Nucleus accumbens (tissue), 56 donors: ENCODE measurements at regions not wholly inside any gene's neighbourhood (a gene's known extent, or its start where the extent isn't known, plus 50 kb on each side); places are given as distances from the start of the nearest gene placed in this dataset.

Experiments
- DNase-seq, 56 donors: peaks; one replicate each; lab custom pipeline; 2025; lab: John Stamatoyannopoulos, UW

DNA sequence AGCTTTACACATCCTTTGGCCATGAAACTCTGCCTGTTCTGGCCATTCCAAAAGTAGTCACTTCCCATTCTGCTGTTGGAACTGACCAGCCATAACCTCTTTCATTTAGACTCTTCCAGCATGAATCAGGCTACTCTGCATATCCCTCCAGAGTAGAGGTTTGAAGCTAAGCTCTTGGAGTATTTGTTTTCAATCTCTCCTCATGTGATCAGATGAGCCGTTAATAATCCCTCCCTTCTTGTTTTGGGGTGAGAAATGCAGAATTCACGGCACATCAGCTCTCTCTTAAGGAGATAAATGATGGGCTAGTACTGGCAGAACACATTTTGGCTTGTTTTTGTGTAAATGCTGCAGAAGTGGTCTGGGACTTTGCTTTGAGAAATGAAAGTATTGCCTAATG is 519.9 kb downstream of the PCDH17 start:
- DNase-seq, result no peak

DNA sequence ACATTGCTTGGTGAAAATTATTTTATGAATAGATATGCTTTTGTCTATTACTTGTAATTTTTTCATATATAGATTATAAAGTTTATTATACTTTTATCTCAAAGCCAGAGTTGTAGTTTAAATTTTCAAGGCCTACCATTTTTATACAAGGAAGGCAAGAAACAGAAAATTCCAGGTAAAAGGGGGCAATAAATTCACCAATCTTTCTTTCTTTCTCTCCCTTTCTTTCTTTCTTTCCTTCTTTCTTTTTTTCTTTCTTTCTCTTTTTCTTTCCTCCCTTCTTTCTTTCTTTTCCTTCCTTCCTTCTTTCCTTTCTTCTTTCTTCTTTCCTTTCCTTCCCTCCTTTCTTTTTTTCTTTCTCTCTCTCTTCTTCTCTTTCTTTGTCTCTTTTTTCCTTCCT is 529.4 kb downstream of the PCDH17 start:
- no peak for DNase-seq

DNA sequence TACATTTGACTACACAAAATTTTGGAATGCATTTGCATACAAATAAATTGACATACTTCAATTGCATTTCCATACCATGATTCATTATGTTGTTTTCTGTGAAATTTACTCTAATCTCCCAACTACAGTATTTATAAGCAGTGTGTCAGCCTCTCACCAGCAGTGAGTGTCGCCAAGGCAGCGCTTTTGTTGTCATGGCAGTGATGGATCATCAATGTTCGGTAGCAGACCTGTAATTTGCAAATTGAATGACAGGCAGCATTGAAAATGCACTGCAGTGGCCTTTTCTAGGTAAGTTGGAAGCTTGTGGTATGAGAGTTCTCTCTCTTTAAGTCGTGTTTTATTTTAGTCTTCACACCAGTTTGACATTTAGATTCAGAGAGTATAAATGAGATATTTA is 534.1 kb downstream of the PCDH17 start:
- peak in 6 of 56 donors; percentile 1 to 31 (median 14) for DNase-seq

DNA sequence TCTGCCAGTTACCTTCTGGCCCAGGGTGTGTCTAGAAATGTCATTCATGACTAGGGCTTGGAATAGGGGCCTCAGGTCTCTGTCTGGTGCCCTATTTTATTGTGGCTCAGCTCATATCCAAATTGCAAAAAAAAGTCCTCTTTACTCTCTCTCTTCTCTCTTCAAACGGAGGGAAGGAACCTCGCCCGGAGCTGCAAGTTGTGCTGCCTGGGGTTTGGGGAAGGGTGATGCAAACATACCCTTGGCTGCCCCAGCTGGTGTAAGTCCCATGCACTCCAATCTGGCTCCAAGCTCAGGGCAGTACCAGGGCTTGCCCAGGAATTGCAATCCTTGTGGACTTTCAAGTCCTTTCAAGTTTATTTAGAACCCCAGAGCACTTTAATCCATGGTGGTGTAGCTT is 549.6 kb downstream of the PCDH17 start:
- no peak for DNase-seq

DNA sequence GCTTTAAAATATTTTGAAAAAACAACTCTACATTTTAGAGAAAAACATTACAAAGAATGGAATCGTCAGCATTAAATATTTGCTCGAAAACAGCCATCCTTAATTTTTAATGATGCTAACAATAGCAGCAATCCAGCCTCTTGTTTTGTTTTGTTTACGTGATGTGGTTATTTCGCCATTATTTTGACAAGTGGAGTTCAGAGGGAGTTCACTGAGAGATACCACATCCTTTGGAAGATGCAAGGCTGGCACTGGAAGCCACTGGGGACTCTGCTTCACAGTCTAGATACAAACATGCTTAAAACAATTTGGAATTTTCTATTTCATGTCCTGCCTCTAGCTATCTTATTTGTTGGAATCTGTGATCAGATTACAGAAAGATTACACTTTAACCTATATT is 556.3 kb downstream of the PCDH17 start:
- DNase-seq, result no peak

DNA sequence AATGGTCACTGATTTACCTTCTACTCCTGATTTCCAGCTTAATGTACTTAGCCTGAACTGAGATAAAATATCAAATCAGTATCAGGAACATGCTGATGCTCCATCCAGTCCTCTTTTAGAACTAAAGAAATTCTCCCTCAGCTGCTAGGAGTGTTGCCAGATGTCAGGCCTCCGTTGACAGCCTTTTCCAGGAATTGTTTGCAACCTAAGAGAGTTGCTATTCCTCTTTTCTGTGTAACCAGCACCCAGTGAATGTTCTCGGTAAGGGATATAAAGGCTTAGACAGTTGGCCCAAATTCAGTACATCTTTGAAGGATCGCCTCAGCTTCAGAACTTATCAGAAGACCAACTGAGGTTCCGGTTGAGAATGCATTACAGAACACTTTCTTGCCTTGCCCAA is 559.0 kb downstream of the PCDH17 start:
- DNase-seq, result no peak

DNA sequence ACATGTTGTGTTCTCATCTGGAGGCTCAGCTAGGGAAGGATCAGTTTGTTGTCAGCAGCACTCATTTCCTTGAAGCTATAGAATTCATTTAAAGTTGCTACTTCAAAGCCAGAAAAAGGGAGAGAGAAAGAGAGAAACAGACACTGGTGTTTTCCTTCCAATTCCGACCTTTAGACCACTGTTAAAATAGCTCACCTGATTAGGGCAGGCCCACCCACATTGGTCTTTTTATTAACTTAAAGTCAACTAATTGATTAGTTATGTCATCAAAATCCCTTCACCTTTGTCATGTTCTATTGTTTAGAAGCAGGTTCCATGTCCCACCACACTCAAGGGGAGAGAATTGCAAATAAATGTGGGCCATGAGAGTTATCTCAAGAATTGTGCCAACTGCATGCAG is 560.2 kb downstream of the PCDH17 start:
- DNase-seq, result no peak

DNA sequence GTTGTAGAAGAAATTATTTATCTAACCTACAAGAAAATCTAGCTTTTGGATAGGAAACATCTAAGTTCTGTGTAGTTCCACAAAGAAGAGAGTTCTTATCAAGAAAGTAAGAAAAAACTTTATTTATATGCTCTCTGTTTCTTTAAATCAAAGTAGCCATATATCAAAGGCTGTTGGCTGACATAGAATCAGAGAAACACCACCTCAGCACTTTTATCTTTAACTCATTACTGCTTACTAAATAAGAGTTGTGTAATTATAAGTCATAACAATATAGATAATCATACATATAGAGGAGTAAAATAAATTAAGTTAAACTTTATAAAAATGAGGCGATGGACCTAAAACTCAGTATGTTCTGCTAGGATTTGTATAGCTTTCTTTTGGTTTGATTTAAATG is 570.6 kb downstream of the PCDH17 start:
- no peak for DNase-seq

DNA sequence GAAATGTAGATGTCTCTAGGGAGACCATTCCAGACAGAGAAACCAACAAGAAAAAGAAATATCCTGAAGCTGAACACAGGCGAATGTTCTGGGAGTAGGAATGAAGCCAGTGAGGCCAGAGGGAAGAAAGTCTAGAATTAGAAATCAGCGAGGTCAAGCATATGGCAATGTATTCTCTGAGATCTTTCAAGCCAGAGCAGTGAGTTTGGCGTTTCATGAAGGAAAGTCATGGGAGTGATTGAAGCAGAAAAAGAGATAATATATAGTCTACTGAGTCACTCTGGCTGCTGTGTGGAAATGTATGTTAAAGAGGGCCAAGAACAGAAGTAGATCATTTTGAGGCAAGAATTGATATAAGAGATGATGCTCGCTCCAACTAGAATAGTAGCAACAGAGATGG is 576.0 kb downstream of the PCDH17 start:
- no peak for DNase-seq

DNA sequence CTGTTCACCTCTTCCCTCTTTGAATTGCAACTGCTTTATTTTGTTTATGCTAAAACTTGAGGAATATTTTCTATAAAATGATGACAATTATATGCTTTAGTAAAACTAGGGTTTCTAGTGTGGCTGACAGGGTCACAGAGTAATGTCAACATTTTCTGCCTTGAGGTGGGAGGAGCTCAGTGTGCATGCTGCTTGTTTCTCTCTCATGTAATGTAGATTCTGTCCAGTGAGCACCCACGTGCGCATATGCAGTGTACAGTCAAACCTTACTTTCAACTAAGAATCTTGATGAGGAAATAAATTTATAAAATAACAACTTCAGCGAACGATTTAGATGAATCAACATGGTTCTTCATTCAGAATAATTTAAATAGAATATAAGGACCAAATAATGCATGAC is 603.9 kb downstream of the PCDH17 start:
- DNase-seq, result no peak

DNA sequence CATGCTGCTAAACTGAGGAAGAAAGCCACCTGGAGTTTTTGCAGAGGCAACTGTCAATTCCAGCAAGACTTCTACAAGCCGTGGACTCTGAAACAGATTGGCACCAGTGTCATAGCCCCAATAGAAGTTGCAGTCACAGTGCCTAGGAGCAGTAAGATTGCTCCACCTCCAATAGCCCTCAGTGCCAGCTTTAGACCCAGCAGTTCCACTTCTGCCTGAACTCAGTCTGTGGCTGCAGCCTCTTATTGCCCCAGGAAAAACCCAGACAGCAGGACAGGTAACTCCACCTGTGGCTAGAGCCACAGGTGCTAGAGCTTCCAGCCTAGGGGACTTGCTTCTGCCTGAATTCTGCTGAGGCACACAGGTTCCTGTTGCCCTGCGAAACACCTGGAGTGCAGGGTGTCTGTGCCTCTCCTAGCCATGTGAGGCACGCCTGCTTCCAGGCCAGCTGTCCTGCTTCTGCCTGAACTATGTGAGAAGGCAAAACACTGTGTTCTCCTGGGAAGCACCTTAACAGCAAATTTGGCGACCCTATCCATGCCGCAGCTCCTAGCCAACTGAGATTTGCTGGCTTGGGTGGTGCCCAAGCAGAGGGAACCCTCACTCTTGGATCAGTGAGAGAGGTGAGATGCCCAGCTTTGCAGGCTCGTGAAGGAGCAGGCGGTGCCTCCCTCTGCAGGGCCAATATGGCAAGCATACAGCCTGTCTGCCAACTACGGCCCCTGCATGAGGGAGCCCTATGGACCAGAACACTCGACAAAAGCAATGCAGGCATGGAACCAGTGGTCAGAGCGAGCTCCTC is 607.6 kb downstream of the PCDH17 start:
- no peak for DNase-seq

DNA sequence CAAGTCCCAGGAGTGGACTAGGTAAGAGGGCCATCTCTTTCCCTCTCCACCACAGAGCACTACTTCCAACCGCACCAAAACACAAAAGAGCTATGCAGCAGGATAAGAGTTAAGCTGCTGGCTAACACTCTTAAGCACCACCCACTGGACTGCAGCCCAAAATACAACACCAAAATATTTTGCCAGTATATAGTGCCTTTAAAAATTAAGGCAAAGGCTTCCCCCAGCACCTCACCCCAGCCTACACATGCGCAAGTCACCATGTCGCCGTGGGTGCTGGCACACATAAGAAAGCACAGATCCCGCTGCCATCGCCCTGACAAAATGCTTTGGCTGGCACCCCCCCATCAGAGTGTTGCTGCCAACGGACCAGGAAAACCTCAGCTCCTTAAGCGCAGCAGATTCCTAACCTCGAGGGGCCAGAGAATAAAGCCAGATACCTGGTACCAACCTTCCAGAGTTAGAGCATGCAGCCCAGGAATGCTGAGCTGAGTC is 608.3 kb downstream of the PCDH17 start:
- DNase-seq, result no peak

DNA sequence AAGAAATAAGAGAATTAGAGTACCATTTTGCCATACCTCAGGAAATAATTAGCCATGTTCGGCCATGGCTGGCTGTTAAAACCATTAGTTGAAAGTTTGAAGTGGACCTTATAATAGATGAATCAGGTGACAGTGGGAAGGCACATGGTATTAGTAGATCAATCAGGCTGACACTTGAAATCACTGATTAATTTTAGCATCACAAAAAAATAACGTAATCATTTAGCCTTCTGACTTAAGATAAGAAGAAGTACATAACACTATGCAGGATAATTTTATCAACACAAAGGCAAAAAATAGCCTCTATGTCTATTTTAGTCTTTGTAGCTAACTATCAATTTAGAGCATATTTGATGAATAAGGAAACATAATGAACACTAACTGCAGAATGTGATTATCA is 615.5 kb downstream of the PCDH17 start:
- DNase-seq, result no peak

DNA sequence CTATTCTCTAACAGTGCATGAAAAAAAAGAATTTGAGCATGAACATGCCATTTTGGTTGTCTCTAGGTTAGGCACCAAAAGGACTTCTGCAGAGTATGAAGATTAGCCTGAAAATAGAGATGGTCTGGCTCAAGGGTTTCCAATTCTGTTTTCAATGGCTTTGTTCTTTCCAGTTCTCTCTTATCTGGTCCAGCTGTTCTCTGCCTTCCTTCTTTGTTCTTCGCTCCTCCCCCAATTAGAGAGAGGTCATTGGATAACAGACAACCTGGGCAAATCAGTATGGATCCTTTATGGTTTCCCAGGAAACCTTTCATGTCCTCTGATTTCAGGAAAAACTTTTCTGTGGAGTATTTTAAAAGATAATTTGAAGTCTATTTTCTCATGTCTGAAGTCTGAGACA is 623.4 kb downstream of the PCDH17 start:
- no peak for DNase-seq

DNA sequence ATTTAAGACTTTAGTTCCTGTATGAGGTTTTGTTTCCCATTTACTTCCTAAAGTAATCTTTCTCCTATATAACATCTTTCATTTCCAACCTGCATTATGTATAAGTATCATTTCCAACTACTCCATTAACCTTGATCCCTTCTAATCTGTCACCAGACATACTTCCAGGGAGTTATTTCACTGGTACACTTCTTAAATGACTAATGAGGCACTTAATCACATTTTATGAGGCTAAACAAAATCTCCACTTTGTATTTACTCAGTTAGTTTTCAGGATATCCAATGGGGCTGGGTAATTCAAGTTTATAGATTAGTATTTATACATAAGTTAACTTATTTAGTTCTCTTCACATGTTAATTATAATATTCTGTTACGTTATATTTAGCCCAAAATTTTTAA is 634.7 kb downstream of the PCDH17 start:
- DNase-seq, result no peak

DNA sequence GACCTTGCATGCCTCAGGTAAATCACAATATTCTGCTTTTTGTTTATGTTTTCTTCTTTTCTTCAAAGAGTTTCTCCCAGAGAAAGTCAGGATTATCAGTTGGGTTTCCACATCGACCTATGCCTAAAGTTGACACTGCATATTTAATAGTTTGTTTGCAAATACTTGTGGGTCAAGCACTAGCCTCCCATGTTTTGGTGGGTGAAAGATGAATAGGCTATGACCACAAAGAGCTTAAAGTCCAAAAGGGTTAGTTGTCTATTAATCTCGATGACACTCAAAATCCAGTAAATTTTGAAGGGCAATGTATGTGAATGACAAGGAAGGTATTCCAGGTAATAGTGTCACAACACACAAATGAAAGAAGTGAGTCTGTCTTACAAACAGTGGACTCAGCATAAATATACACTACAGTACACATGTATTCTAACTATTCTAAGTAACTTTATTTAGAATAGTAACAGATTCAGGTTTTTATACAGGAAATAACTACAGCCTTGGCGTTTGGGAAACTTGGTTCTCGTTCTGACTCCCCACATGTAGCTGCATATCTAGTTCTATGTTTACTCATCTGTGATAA is 667.1 kb downstream of the PCDH17 start:
- no peak for DNase-seq

DNA sequence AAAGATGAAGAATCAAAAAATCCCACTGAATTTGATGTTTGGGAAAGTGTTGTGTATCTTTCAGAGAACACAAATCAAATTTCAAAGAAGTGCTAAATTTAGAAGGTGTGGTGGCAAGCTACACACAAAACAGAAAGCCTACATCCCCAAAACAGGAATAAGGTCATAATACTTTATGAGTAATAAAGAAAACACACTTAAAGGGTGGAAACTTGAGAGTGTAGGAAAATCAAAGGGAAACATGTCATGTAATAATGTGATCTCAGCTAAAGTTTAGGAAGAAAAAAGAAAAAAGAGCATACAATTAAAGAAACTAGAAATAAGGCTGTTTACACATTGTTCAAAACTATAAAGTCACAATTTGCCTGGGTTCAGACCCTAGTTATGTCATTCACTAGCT is 668.7 kb downstream of the PCDH17 start:
- no peak for DNase-seq

DNA sequence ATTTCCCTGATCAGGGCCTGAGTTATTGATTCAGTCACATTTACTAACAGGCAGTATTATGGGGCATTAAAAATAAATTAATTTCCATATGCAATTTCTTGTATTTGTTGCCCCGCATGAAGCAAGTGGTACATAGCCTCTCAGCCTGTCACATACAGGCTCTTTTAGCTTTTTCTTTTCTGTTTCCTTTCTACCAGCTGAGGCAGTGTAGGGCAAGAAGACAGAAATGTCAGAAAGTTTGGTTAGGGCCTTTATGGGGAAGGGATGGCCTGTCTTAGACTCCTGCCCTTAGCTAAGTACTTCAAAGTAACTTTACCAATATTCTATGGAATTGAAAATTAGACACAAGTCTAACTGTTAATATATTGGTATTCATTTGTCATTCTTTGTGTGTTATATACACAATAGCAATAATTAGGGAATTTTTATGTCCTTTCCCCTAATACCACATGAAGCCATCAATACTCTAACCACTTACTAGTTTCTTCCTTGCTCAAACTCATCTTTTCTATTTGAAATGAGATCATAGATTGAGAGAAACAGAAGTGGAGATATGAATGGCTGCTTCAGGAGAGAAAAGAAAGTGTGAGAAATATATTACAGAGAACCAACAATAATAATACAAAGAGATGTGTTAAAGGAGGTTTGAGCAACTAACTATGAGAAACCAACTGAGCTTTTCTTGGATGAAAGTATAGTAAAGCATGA is 669.6 kb downstream of the PCDH17 start:
- DNase-seq, result no peak

DNA sequence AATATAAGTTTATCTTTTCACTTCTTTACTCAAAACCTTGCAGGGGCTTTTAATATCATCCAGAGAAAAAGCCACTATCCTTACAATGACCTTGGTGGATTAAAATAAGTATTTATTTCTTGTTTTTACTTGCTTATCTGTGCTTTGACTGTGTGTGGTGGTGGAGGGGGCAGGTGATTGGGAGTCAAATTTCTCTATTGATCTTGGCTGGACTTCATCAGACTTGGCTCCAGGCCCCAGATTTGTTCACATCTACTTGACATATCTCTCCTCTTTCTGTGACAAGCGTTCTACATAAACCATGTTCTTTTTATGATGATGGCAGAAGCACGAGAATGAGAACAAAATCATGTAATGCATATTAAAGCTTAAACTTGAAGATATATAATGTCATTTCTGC is 670.8 kb downstream of the PCDH17 start:
- DNase-seq, result no peak

DNA sequence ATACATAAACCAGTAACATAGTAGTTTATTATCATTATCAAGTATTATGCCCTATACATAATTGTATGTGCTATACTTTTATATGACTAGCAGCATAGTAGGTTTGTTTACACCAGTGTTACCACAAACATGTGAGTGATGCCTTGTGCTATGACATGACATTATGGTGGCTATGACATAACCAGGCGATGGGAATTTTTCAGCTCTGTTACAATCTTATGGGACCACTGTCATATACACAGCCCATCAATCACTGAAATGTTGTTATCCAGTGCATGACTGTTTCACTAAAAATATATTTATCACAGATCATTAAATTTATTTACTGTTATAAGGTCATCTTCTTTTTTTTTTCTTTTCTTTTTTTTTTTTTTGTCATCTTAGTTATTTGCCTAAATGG is 674.5 kb downstream of the PCDH17 start:
- DNase-seq, result no peak

DNA sequence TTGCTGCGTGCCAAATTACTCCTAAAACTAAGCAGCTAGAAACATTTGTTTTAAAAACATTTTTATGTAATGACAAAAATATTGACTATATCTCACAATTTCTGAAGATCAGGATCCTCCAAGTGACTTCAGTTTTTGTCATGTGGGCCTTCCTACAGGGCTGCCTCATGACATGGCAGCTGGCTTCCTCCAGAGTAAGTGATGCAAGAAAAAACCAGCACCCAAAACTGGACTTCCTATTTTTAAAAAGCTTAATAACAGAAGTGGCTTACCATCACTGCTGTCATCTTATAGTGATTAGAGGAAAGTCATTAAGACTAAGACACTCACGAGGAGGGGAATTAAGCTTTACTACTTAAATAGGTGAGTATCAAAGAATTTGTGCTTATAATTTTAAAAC is 681.7 kb downstream of the PCDH17 start:
- no peak for DNase-seq
